Stomach (tissue), 4 donors: ENCODE measurements at regions not wholly inside any gene's neighbourhood (a gene's known extent, or its start where the extent isn't known, plus 50 kb on each side); places are given as distances from the start of the nearest gene placed in this dataset.

Source experiments
- POLR2A ChIP-seq, 4 donors: fragments of 450-650 bp; IDR thresholded peaks; one replicate each; pipeline ENCODE4 v1.6.1; 2016; ENCODE audit warnings: antibody characterized with exemption in 4 of 4, control low read depth in 2 of 4, mild to moderate bottlenecking in 1 of 4, moderate library complexity in 1 of 4
- POLR2AphosphoS5 ChIP-seq, 3 donors: sonication (generic); formaldehyde crosslinking; IDR thresholded peaks; one replicate each; pipeline ENCODE4 v1.6.1; 2016; ENCODE audit warnings: antibody characterized with exemption in 3 of 3
- TF ChIP-seq, protein P1 (sequence below), 7 experiments: fragments of 450-650 bp in 4 of 7; fragments of 200-600 bp in 3 of 7; sonication (generic) in 3 of 7; IDR thresholded peaks; one replicate each; pipeline ENCODE4 v1.5.1; 2016 to 2019; ENCODE audit warnings: antibody characterized with exemption in 7 of 7, control low read depth in 2 of 7, mild to moderate bottlenecking in 1 of 7

DNA sequence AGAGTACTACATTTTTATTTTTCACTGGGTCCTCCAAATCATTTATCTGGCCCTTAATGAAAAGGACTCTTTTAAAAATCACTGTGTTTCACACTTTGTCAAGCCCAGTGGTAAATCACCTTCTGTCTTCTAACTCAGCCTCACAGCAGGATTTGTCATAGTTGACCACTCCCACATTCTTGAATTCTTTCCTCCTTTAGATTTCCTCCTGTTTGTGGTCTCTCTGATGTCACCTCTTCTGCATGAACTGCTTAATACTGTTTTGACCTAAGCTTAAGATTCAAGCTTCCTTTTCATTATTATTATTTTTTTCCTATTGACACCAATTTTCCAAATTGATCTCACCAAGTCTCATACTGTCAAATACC, 899.8 kb upstream of the MIR17HG start:
- TF ChIP-seq, protein P1, sequence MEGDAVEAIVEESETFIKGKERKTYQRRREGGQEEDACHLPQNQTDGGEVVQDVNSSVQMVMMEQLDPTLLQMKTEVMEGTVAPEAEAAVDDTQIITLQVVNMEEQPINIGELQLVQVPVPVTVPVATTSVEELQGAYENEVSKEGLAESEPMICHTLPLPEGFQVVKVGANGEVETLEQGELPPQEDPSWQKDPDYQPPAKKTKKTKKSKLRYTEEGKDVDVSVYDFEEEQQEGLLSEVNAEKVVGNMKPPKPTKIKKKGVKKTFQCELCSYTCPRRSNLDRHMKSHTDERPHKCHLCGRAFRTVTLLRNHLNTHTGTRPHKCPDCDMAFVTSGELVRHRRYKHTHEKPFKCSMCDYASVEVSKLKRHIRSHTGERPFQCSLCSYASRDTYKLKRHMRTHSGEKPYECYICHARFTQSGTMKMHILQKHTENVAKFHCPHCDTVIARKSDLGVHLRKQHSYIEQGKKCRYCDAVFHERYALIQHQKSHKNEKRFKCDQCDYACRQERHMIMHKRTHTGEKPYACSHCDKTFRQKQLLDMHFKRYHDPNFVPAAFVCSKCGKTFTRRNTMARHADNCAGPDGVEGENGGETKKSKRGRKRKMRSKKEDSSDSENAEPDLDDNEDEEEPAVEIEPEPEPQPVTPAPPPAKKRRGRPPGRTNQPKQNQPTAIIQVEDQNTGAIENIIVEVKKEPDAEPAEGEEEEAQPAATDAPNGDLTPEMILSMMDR (IDR thresholded peaks at IDR 0.05): no peak
- no peak for TF ChIP-seq POLR2A (IDR thresholded peaks at IDR 0.05)
- no peak for TF ChIP-seq POLR2AphosphoS5 (IDR thresholded peaks at IDR 0.05)
